GM12873 (cell line): ENCODE measurements at regions not wholly inside any gene's neighbourhood (a gene's known extent, or its start where the extent isn't known, plus 50 kb on each side); places are given as distances from the start of the nearest gene placed in this dataset.

Source experiments
- TF ChIP-seq, protein P1 (sequence below): IDR thresholded peaks from 2 replicates; pipeline ENCODE4 v1.5.1; 2012; ENCODE audit warnings: low read depth, mild to moderate bottlenecking, moderate library complexity, low read length, control low read depth; ENCODE audit not compliant: insufficient read depth; ENCODE audit errors: missing control alignments

DNA sequence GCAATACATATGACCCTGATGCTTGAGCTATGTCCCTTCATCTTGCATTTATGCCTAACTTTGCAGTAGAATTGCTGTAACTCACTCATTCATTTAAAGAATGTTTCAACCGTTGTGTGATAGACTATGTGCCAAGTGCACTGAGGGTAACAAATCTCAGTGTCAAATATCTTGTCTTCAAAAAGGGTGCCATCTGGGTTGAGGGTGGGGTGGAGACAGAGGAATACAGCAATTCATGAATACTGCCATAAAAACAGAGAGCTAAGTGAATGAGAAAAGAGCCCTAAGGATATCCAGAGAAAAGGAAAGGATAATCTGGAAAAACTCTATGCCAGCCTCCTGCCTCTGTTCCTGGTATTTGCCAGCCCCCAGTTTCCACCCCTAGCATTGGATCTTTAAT is 1534.4 kb upstream of the PIK3C3 start:
- TF ChIP-seq, protein P1, sequence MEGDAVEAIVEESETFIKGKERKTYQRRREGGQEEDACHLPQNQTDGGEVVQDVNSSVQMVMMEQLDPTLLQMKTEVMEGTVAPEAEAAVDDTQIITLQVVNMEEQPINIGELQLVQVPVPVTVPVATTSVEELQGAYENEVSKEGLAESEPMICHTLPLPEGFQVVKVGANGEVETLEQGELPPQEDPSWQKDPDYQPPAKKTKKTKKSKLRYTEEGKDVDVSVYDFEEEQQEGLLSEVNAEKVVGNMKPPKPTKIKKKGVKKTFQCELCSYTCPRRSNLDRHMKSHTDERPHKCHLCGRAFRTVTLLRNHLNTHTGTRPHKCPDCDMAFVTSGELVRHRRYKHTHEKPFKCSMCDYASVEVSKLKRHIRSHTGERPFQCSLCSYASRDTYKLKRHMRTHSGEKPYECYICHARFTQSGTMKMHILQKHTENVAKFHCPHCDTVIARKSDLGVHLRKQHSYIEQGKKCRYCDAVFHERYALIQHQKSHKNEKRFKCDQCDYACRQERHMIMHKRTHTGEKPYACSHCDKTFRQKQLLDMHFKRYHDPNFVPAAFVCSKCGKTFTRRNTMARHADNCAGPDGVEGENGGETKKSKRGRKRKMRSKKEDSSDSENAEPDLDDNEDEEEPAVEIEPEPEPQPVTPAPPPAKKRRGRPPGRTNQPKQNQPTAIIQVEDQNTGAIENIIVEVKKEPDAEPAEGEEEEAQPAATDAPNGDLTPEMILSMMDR = no peak

DNA sequence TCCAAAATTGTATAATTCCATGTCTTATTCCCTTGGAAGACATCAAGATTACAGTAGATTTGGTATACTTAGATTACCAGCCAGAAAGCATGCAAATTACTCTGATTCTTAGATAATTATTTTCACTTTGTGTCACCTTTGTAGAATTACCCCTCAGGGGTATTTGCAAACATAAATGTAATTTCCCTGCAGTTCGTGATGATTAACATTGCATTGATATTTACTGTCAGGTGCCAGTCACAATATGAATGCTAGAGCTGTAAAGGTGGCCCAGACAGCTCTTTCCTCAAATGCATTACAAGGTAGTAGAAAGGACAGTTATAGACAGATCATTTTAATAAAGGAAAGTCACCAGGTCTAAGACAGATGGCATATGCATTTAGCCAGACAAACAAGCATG is 1537.5 kb upstream of the PIK3C3 start:
- TF ChIP-seq, protein P1 = no peak

DNA sequence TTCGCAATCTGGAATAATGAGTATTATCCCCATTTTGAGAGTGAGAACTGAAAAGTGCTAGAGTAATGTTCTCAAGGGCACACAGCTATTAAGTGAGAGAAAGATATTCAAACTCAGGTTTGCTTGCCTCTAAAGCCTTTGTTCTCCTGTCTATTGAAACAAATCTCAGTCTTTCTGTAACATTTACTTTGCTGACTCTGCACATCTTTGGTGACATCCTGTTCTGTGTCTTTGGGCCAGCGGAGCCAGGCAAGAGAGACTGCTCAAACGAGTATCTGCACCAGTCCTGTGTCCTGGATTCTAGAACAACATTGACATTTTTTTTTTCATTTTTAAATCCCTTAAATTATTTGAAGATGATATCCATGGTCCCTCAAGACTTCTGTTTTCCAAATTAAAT is 1539.2 kb upstream of the PIK3C3 start:
- TF ChIP-seq, protein P1 = no peak

DNA sequence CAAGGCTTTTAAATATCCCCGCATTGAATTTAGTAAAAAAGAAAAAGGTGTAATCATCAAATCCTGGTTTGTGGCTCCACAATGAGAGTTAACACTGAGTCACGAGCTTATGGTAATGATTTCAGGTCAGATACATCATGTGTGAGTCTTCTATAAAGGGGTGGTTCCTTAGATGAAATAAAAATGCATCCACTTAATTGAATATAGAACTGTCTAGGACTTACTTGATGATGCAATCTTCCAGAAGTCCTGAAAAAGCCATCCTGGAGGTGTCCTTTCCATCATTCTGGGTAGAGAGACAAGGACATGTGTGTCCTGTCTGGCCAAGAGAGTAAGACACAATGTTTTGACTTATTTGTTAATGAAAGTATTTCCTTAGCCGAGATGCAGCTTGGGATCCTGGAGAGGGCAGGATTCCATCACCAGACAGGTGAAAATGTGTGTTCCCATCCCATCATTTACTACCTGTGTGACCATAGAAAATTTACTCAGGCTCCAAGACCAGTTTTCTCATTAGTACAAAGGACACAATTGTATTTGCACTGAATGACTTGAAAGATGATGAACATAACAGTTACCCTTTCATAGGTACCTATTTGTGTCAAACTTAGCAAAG is 1539.8 kb upstream of the PIK3C3 start:
- TF ChIP-seq, protein P1 = no peak

DNA sequence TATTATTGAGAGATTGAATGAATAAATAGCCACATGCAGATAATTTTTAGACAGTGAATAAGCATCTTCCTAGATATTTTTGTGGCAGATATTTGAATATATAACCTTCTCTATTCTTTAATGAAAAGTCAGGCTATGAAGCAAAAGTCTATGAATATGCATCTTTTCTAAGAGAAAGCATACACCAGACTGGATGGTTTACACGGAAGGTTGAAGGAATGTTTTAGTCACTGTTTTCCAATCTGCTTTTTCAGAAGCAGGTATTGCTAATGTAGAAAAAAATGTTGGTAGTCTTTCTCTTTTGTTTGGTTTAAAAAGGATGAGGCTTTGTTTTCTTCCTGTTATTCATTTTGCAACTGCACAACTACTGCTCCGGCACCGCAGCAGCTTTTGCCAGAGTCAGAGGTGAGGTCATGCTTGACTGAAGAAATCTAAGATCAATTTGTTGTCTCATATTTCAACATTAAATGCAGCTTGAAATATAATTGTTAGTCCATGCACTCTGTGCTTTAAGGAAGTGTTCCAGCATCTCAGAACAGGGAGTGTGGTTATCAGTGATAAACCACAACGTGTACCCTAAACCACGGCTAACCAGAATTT is 1540.8 kb upstream of the PIK3C3 start:
- TF ChIP-seq, protein P1 = no peak

DNA sequence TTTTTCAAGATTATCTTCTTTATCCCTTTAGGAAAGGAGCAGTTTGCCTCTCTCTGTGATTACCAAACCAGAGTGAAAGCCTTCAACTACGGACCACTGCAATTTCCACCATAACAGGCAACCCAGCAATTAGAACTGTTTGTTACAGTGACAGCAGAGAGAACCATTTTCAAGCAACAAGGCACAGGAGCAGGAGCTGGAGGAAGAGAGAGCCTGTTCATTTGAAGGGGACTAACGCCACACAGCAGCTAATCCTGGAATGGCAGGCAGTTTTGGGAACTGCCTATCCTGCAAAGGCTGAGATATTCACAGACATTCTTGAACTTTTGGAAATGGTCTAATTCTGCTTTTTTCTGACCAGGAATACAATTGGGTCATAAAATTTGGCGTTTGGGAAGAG is 1541.9 kb upstream of the PIK3C3 start:
- TF ChIP-seq, protein P1 = no peak

DNA sequence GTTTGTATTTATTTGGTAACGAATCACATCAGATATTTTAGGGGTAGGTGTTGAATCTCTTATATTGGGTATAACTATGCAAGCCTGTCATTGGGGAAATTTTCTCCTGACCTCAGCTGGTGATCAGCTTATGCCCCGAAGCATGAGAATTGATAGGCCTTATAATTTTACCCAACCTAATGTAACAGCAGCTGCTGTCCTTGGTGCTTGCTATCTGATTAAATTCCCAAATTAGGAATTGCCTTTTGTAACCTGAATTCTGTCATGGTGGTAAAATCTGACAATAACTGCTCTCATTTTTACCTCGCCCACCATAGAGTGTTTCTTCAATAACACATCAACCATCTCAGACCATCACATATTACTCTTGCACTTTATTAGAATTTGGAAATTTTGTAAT is 1542.6 kb upstream of the PIK3C3 start:
- TF ChIP-seq, protein P1 = no peak
